ENCODE measurements at regions not wholly inside any gene's neighbourhood (a gene's known extent, or its start where the extent isn't known, plus 50 kb on each side); places are given as distances from the start of the nearest gene placed in this dataset.
"Not testable (repeated sequence)": the region's sequence is repeated elsewhere in the genome, so short reads cannot be mapped to it uniquely, and the experiment has no call there.

DNA sequence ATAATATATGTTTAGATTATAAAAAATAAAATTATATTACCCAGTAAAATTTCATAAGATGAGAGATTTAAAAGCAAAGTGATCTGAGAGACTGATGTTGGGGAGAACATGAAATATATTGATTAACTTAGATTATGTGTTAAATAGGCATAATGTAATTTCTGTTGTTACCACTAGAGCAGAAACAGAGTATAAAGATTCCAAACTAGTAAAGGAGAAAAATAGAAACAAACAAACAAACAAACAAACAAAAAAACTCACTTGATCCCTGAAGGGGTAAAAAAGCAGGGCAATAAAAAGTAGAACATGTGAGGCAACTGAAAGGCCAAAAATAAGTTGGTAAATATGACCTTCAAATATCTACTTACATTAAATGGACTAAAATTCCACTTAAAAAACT lies 640.4 kb upstream of the RGS18 start:
- DNase-seq (no peak), ATAC-seq (no peak)
- intact Hi-C loops (cut with micrococcal nuclease), result no loop called here
- H3K4me3 Mint-ChIP-seq, result no peak overlapping the region
- Histone ChIP-seq H3K27me3 (ENCODE audit: control insufficient read depth, insufficient read depth, low read length) (no peaks in the 10 kb centered on the region), H3K4me3 (ENCODE audit: low read length) (no peak overlapping the region), H3K27ac (ENCODE audit: low read length) (no peak overlapping the region), H3K9me3 (ENCODE audit: control insufficient read depth, insufficient read depth, low read length) (peaks cover 4% of the 10 kb centered on the region), H3K4me1 (ENCODE audit: control insufficient read depth, insufficient read depth, low read length) (no peaks in the 10 kb centered on the region), H3K36me3 (ENCODE audit: control insufficient read depth, insufficient read depth, low read length) (no peaks in the 10 kb centered on the region)
- H3K9me3 Mint-ChIP-seq, result peaks cover 5 to 14% of the 10 kb centered on the region in 2 donors
- peaks cover 12% of the 10 kb centered on the region for H3K36me3 Mint-ChIP-seq
- H3K27me3 Mint-ChIP-seq (ENCODE audit: low read depth in 2 of 2), result no peaks in the 10 kb centered on the region
- TF ChIP-seq, protein P1, sequence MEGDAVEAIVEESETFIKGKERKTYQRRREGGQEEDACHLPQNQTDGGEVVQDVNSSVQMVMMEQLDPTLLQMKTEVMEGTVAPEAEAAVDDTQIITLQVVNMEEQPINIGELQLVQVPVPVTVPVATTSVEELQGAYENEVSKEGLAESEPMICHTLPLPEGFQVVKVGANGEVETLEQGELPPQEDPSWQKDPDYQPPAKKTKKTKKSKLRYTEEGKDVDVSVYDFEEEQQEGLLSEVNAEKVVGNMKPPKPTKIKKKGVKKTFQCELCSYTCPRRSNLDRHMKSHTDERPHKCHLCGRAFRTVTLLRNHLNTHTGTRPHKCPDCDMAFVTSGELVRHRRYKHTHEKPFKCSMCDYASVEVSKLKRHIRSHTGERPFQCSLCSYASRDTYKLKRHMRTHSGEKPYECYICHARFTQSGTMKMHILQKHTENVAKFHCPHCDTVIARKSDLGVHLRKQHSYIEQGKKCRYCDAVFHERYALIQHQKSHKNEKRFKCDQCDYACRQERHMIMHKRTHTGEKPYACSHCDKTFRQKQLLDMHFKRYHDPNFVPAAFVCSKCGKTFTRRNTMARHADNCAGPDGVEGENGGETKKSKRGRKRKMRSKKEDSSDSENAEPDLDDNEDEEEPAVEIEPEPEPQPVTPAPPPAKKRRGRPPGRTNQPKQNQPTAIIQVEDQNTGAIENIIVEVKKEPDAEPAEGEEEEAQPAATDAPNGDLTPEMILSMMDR (IDR thresholded peaks at IDR 0.05), result no peak
- H3K4me1 Mint-ChIP-seq, result no peaks in the 10 kb centered on the region
- H3K27ac Mint-ChIP-seq, result no peak overlapping the region

DNA sequence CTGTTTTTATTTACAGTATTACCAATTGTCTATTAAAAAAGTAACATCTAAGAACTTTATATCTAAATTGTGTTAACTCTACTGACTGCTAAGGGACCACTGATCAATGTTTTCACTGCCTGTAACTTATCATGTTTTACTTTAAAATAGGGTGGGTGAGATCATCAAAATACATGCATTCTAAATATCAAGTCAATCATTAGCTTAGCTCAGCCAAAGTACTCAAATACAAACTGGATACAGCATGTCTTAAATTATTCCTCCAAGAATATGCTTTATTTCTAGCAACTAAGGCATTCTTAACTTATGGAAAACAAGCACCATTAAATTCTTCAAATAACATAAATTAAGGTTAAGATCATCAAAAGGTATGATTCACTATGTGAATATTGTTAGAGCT lies 638.7 kb upstream of the RGS18 start:
- Mint-ChIP-seq H3K4me3 (no peak overlapping the region), H3K27me3 (ENCODE audit: low read depth in 2 of 2) (no peaks in the 10 kb centered on the region), H3K9me3 (peaks cover 4 to 12% of the 10 kb centered on the region in 2 donors), H3K4me1 (no peaks in the 10 kb centered on the region), H3K36me3 (peaks cover 5% of the 10 kb centered on the region), H3K27ac (no peak overlapping the region)
- Histone ChIP-seq H3K4me1 (ENCODE audit: control insufficient read depth, insufficient read depth, low read length) (no peaks in the 10 kb centered on the region), H3K9me3 (ENCODE audit: control insufficient read depth, insufficient read depth, low read length) (no peaks in the 10 kb centered on the region), H3K4me3 (ENCODE audit: low read length) (no peak overlapping the region), H3K36me3 (ENCODE audit: control insufficient read depth, insufficient read depth, low read length) (no peaks in the 10 kb centered on the region), H3K27ac (ENCODE audit: low read length) (no peak overlapping the region), H3K27me3 (ENCODE audit: control insufficient read depth, insufficient read depth, low read length) (no peaks in the 10 kb centered on the region)
- intact Hi-C loops (cut with micrococcal nuclease), result no loop called here
- TF ChIP-seq, protein P1 (IDR thresholded peaks at IDR 0.05), result no peak
- DNase-seq, result no peak
- ATAC-seq, result no peak

GRCh38 chr1:191520345-191520744 lies 637.9 kb upstream of the RGS18 start:
- no peak overlapping the region for H3K4me3 ChIP-seq (ENCODE audit: low read length)
- intact Hi-C loops (cut with micrococcal nuclease), result no loop called here
- peaks cover 5% of the 10 kb centered on the region for H3K36me3 Mint-ChIP-seq
- no peak for ATAC-seq
- H3K4me1 ChIP-seq (ENCODE audit: control insufficient read depth, insufficient read depth, low read length), result no peaks in the 10 kb centered on the region
- H3K9me3 ChIP-seq (ENCODE audit: control insufficient read depth, insufficient read depth, low read length), result no peaks in the 10 kb centered on the region
- TF ChIP-seq, protein P1 (IDR thresholded peaks at IDR 0.05), result no peak
- H3K27me3 Mint-ChIP-seq (ENCODE audit: low read depth in 2 of 2), result no peaks in the 10 kb centered on the region
- peaks cover 4 to 14% of the 10 kb centered on the region in 2 donors for H3K9me3 Mint-ChIP-seq
- H3K36me3 ChIP-seq (ENCODE audit: control insufficient read depth, insufficient read depth, low read length), result no peaks in the 10 kb centered on the region
- H3K4me3 Mint-ChIP-seq, result no peak overlapping the region
- H3K27ac ChIP-seq (ENCODE audit: low read length), result no peak overlapping the region
- no peak for DNase-seq
- no peaks in the 10 kb centered on the region for H3K27me3 ChIP-seq (ENCODE audit: control insufficient read depth, insufficient read depth, low read length)
- WGBS (ENCODE audit: insufficient coverage), result 87% methylated on average over 2 of the region's 3 CpGs
- H3K27ac Mint-ChIP-seq, result no peak overlapping the region
- H3K4me1 Mint-ChIP-seq, result no peaks in the 10 kb centered on the region

DNA sequence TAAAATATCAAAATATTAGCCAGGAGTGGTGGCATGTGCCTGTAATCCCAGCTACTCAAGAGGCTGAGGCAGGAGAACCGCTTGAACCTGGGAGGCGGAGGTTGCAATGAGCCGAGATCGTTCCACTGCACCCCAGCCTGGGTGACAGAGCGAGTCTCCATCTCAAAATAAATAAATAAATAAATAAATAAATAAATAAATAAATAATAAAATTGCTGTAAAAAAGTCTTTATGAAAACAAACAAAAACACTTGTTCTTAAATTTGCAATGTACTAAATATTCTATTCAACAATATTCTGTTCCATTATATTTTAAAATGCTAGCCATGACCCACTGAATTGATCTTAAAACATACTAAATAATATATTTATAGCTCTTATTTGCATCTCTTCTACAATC lies 632.3 kb upstream of the RGS18 start:
- H3K36me3 Mint-ChIP-seq; H3K4me1 ChIP-seq (ENCODE audit: control insufficient read depth, insufficient read depth, low read length); H3K27me3 ChIP-seq (ENCODE audit: control insufficient read depth, insufficient read depth, low read length); H3K4me3 Mint-ChIP-seq; H3K27ac Mint-ChIP-seq; H3K9me3 ChIP-seq (ENCODE audit: control insufficient read depth, insufficient read depth, low read length); H3K36me3 ChIP-seq (ENCODE audit: control insufficient read depth, insufficient read depth, low read length); H3K4me3 ChIP-seq (ENCODE audit: low read length); ATAC-seq; H3K27ac ChIP-seq (ENCODE audit: low read length); intact Hi-C loops (cut with micrococcal nuclease); H3K4me1 Mint-ChIP-seq; DNase-seq; H3K27me3 Mint-ChIP-seq (ENCODE audit: low read depth in 2 of 2): not testable (repeated sequence)
- WGBS (ENCODE audit: insufficient coverage), result 100% methylated on average over 3 of the region's 5 CpGs
- H3K9me3 Mint-ChIP-seq, result peaks cover 12 to 28% of the 10 kb centered on the region in 2 donors

All from natural killer cell (primary cell).